ENCODE measurements at regions not wholly inside any gene's neighbourhood (a gene's known extent, or its start where the extent isn't known, plus 50 kb on each side); places are given as distances from the start of the nearest gene placed in this dataset.

DNA sequence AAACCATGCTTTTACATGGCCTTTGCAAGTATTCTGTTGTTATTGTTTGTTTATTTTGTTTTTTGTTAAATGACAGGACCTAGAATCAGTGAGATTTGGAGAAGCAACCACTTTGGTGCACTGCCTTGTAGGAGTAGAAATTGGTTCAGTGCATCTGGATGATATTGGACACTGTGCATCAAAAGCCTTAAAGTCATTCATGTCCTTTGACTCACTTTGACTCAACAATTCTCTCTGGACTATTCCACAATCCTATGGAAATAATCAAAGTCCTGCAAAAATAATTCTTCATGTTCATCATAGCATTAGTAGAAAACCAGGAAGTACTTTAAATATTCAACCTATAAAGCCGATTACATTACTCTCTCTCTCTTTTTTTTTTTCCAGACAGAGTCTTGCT, 224.8 kb downstream of the ABHD5 start:
- Histone ChIP-seq H3K27me3 (ENCODE audit: insufficient read depth, low read depth, low read length) (no peaks in the 10 kb centered on the region), H3K79me2 (replicated peaks; ENCODE audit: insufficient read depth, low read length) (no peaks in the 10 kb centered on the region), H3K9me3 (ENCODE audit: low read length) (peaks cover 6% of the 10 kb centered on the region), H3K27ac (ENCODE audit: low read length) (no peak overlapping the region), H3K4me3 (ENCODE audit: low read length) (no peak overlapping the region), H3K4me2 (ENCODE audit: low read length) (no peak overlapping the region), H4K20me1 (ENCODE audit: insufficient read depth) (no peaks in the 10 kb centered on the region), H3K36me3 (ENCODE audit: insufficient read depth, low read length) (no peaks in the 10 kb centered on the region), H3F3A (ENCODE audit: insufficient read depth, low read length, poor library complexity, severe bottlenecking) (no peaks in the 10 kb centered on the region), H3K9me2 (ENCODE audit: insufficient read depth, low read length) (no peaks in the 10 kb centered on the region), H3K9ac (ENCODE audit: low read length) (no peak overlapping the region), H2AFZ (ENCODE audit: low read depth, low read length) (no peak overlapping the region)
- TF ChIP-seq, protein P1, sequence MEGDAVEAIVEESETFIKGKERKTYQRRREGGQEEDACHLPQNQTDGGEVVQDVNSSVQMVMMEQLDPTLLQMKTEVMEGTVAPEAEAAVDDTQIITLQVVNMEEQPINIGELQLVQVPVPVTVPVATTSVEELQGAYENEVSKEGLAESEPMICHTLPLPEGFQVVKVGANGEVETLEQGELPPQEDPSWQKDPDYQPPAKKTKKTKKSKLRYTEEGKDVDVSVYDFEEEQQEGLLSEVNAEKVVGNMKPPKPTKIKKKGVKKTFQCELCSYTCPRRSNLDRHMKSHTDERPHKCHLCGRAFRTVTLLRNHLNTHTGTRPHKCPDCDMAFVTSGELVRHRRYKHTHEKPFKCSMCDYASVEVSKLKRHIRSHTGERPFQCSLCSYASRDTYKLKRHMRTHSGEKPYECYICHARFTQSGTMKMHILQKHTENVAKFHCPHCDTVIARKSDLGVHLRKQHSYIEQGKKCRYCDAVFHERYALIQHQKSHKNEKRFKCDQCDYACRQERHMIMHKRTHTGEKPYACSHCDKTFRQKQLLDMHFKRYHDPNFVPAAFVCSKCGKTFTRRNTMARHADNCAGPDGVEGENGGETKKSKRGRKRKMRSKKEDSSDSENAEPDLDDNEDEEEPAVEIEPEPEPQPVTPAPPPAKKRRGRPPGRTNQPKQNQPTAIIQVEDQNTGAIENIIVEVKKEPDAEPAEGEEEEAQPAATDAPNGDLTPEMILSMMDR (IDR thresholded peaks at IDR 0.05; ENCODE audit: poor library complexity, severe bottlenecking): no peak
- TF ChIP-seq, protein P2, sequence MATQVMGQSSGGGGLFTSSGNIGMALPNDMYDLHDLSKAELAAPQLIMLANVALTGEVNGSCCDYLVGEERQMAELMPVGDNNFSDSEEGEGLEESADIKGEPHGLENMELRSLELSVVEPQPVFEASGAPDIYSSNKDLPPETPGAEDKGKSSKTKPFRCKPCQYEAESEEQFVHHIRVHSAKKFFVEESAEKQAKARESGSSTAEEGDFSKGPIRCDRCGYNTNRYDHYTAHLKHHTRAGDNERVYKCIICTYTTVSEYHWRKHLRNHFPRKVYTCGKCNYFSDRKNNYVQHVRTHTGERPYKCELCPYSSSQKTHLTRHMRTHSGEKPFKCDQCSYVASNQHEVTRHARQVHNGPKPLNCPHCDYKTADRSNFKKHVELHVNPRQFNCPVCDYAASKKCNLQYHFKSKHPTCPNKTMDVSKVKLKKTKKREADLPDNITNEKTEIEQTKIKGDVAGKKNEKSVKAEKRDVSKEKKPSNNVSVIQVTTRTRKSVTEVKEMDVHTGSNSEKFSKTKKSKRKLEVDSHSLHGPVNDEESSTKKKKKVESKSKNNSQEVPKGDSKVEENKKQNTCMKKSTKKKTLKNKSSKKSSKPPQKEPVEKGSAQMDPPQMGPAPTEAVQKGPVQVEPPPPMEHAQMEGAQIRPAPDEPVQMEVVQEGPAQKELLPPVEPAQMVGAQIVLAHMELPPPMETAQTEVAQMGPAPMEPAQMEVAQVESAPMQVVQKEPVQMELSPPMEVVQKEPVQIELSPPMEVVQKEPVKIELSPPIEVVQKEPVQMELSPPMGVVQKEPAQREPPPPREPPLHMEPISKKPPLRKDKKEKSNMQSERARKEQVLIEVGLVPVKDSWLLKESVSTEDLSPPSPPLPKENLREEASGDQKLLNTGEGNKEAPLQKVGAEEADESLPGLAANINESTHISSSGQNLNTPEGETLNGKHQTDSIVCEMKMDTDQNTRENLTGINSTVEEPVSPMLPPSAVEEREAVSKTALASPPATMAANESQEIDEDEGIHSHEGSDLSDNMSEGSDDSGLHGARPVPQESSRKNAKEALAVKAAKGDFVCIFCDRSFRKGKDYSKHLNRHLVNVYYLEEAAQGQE (IDR thresholded peaks at IDR 0.05; ENCODE audit: borderline replicate concordance): no peak
- TF ChIP-seq EZH2 (IDR thresholded peaks at IDR 0.05; ENCODE audit: borderline replicate concordance, insufficient read depth, low read length, poor library complexity, severe bottlenecking) (no peak), MXI1 (conservative IDR thresholded peaks at IDR 0.05; ENCODE audit: poor library complexity, severe bottlenecking) (no peak), SMC3 (conservative IDR thresholded peaks at IDR 0.05; ENCODE audit: poor library complexity) (no peak), TAF1 (IDR thresholded peaks at IDR 0.05; ENCODE audit: low read depth) (no peak), POLR2AphosphoS5 (IDR thresholded peaks at IDR 0.05) (no peak), RAD21 (conservative IDR thresholded peaks at IDR 0.05) (no peak), EP300 (conservative IDR thresholded peaks at IDR 0.05; ENCODE audit: poor library complexity, severe bottlenecking) (no peak)

DNA sequence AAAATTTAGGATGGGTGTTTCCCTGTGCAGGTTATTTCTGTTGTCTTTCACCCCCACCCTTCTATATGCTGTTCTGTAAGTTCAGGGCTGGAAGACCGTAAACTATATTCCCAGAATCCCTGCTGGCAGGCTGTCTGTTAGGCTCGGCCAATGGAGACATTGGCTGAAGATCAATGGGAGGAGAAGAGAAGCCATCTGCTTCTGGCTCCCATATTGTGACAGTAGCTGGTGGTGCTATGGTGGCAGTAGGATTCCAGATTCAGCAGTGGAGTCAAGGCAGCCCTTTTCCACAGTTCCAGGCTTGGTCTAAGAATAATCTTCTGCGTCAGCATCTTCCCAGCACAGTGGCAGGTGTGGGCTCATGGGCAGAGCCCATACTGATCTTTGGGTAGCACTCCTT, 226.6 kb downstream of the ABHD5 start:
- Histone ChIP-seq H3K27me3 (ENCODE audit: insufficient read depth, low read depth, low read length) (no peaks in the 10 kb centered on the region), H3K79me2 (replicated peaks; ENCODE audit: insufficient read depth, low read length) (no peaks in the 10 kb centered on the region), H3K36me3 (ENCODE audit: insufficient read depth, low read length) (no peaks in the 10 kb centered on the region), H3K27ac (ENCODE audit: low read length) (no peak overlapping the region), H4K20me1 (ENCODE audit: insufficient read depth) (no peaks in the 10 kb centered on the region), H3F3A (ENCODE audit: insufficient read depth, low read length, poor library complexity, severe bottlenecking) (no peaks in the 10 kb centered on the region), H3K9ac (ENCODE audit: low read length) (no peak overlapping the region), H3K4me3 (ENCODE audit: low read length) (no peak overlapping the region), H2AFZ (ENCODE audit: low read depth, low read length) (no peak overlapping the region), H3K9me2 (ENCODE audit: insufficient read depth, low read length) (no peaks in the 10 kb centered on the region), H3K4me2 (ENCODE audit: low read length) (no peak overlapping the region), H3K9me3 (ENCODE audit: low read length) (peaks cover 6% of the 10 kb centered on the region)
- TF ChIP-seq POLR2AphosphoS5 (IDR thresholded peaks at IDR 0.05) (no peak), EZH2 (IDR thresholded peaks at IDR 0.05; ENCODE audit: borderline replicate concordance, insufficient read depth, low read length, poor library complexity, severe bottlenecking) (no peak), RAD21 (conservative IDR thresholded peaks at IDR 0.05) (no peak), MXI1 (conservative IDR thresholded peaks at IDR 0.05; ENCODE audit: poor library complexity, severe bottlenecking) (no peak), SMC3 (conservative IDR thresholded peaks at IDR 0.05; ENCODE audit: poor library complexity) (no peak), EP300 (conservative IDR thresholded peaks at IDR 0.05; ENCODE audit: poor library complexity, severe bottlenecking) (no peak), TAF1 (IDR thresholded peaks at IDR 0.05; ENCODE audit: low read depth) (no peak)
- TF ChIP-seq, protein P1 (IDR thresholded peaks at IDR 0.05; ENCODE audit: poor library complexity, severe bottlenecking): no peak
- TF ChIP-seq, protein P2 (IDR thresholded peaks at IDR 0.05; ENCODE audit: borderline replicate concordance): no peak

Measured in neural cell (in vitro differentiated cells).